ENCODE measurements at regions not wholly inside any gene's neighbourhood (a gene's known extent, or its start where the extent isn't known, plus 50 kb on each side); places are given as distances from the start of the nearest gene placed in this dataset.

GRCh38 chr14:53295985-53296582, 143.0 kb upstream of the DDHD1 start:
- H3K79me2 ChIP-seq (ENCODE audit: insufficient read depth) = no peaks in the 10 kb centered on the region
- ChIA-PET POLR2A (no interaction called here), CTCF (interaction anchor here (0.6 to 2.1 kb wide), 43 partner anchors 9 to 1058 kb away, joined by 3 to 51 read pairs (median 4); no protein-coding TSS in a partner anchor)
- 52% methylated on average over 9 of the region's 9 CpGs for WGBS (ENCODE audit: low lambda C conversion rate)
- H2AFZ ChIP-seq (ENCODE audit: low read depth) = no peak overlapping the region
- H3K4me1 ChIP-seq (ENCODE audit: control insufficient read depth in 1 of 2, insufficient read depth in 2 of 2, low read depth in 1 of 2, low read length in 1 of 2) = no peaks in the 10 kb centered on the region
- H3K9me3 ChIP-seq = no peaks in the 10 kb centered on the region
- no peaks in the 10 kb centered on the region for H3F3A ChIP-seq (replicated peaks; ENCODE audit: insufficient read depth)
- H3K36me3 ChIP-seq (replicated peaks in 1 of 2; ENCODE audit: control insufficient read depth in 1 of 2, insufficient read depth in 2 of 2, low read length in 1 of 2) = no peaks in the 10 kb centered on the region
- peak; percentile 8 for DNase-seq
- H3K27me3 ChIP-seq (ENCODE audit: insufficient read depth) = no peaks in the 10 kb centered on the region
- no peaks in the 10 kb centered on the region for H4K20me1 ChIP-seq (ENCODE audit: insufficient read depth)
- TF ChIP-seq RAD21 (IDR thresholded peaks at IDR 0.05; ENCODE audit: low read length) = peak; percentile 51
- TF ChIP-seq SMC3 (IDR thresholded peaks at IDR 0.05; ENCODE audit: low read depth, low read length) = peak; percentile 29; the same call in 1 of the 2 replicates
- TF ChIP-seq CTCF (IDR thresholded peaks at IDR 0.05) = peak; percentile 80
- TF ChIP-seq ZBTB33 (IDR thresholded peaks at IDR 0.05; ENCODE audit: borderline replicate concordance, low read depth) = no peak
- no peak for TF ChIP-seq USF1 (IDR thresholded peaks at IDR 0.05; ENCODE audit: borderline replicate concordance, low read depth)
- TF ChIP-seq TEAD4 (IDR thresholded peaks at IDR 0.05; ENCODE audit: borderline replicate concordance, insufficient read depth) = no peak
- TF ChIP-seq ELF1 (IDR thresholded peaks at IDR 0.05) = no peak
- no peaks in the 10 kb centered on the region for H3K9me2 ChIP-seq
- no peak overlapping the region for H3K4me2 ChIP-seq
- no peak overlapping the region; a peak in 1 of 4 replicates for H3K4me3 ChIP-seq (ENCODE audit: low read depth in 2 of 2, low read length in 1 of 2)
- H3K9ac ChIP-seq = no peak overlapping the region
- no peak overlapping the region for H3K27ac ChIP-seq (ENCODE audit: low read depth in 2 of 2, low read length in 1 of 2)

- POLR2A ChIA-PET = no interaction called here
- CTCF ChIA-PET = interaction anchor here (0.6 to 2.1 kb wide), 42 partner anchors 8 to 1059 kb away, joined by 3 to 51 read pairs (median 4); no protein-coding TSS in a partner anchor
- H2AFZ ChIP-seq (ENCODE audit: low read depth) = no peak overlapping the region
- H3F3A ChIP-seq (replicated peaks; ENCODE audit: insufficient read depth) = no peaks in the 10 kb centered on the region
- no peak for DNase-seq
- no peaks in the 10 kb centered on the region for H3K36me3 ChIP-seq (replicated peaks in 1 of 2; ENCODE audit: control insufficient read depth in 1 of 2, insufficient read depth in 2 of 2, low read length in 1 of 2)
- no peaks in the 10 kb centered on the region for H3K4me1 ChIP-seq (ENCODE audit: control insufficient read depth in 1 of 2, insufficient read depth in 2 of 2, low read depth in 1 of 2, low read length in 1 of 2)
- TF ChIP-seq MAX (IDR thresholded peaks at IDR 0.05; ENCODE audit: low read depth) = no peak
- TF ChIP-seq REST (IDR thresholded peaks at IDR 0.05; ENCODE audit: low read depth, low read length) = no peak
- no peak for TF ChIP-seq FOSL2 (IDR thresholded peaks at IDR 0.05; ENCODE audit: borderline replicate concordance, low read depth)
- no peak for TF ChIP-seq USF2 (IDR thresholded peaks at IDR 0.05; ENCODE audit: borderline replicate concordance, low read depth, low read length)
- TF ChIP-seq EZH2phosphoT487 (IDR thresholded peaks at IDR 0.05; ENCODE audit: borderline replicate concordance, low read depth) = no peak
- no peak for TF ChIP-seq GABPA (IDR thresholded peaks at IDR 0.05; ENCODE audit: low read depth)
- no peak for TF ChIP-seq RFX5 (IDR thresholded peaks at IDR 0.05; ENCODE audit: low read length)
- no peaks in the 10 kb centered on the region for H4K20me1 ChIP-seq (ENCODE audit: insufficient read depth)
- no peaks in the 10 kb centered on the region for H3K79me2 ChIP-seq (ENCODE audit: insufficient read depth)
- no peak overlapping the region for H3K9ac ChIP-seq
- 64% methylated on average over 4 of the region's 4 CpGs for WGBS (ENCODE audit: low lambda C conversion rate)
- no peak overlapping the region for H3K27ac ChIP-seq (ENCODE audit: low read depth in 2 of 2, low read length in 1 of 2)
- no peak overlapping the region for H3K4me2 ChIP-seq
- no peaks in the 10 kb centered on the region for H3K9me3 ChIP-seq
- H3K9me2 ChIP-seq = no peaks in the 10 kb centered on the region
- no peak overlapping the region for H3K4me3 ChIP-seq (ENCODE audit: low read depth in 2 of 2, low read length in 1 of 2)
- H3K27me3 ChIP-seq (ENCODE audit: insufficient read depth) = no peaks in the 10 kb centered on the region
Observed at GRCh38 chr14:53295372-53295771, 142.2 kb upstream of the DDHD1 start.
